ENCODE measurements at regions not wholly inside any gene's neighbourhood (a gene's known extent, or its start where the extent isn't known, plus 50 kb on each side); places are given as distances from the start of the nearest gene placed in this dataset.

- TF ChIP-seq POLR2AphosphoS5 (IDR thresholded peaks at IDR 0.05), result no peak
- TF ChIP-seq CTCF (IDR thresholded peaks at IDR 0.05), result no peak
- TF ChIP-seq POLR2A (IDR thresholded peaks at IDR 0.05), result no peak
- TF ChIP-seq EP300 (IDR thresholded peaks at IDR 0.05), result no peak
These were observed 134.9 kb downstream of the MMUT start for GRCh38 chr6:49328051-49328744.
